Keratinocyte (primary cell): ENCODE measurements at regions not wholly inside any gene's neighbourhood (a gene's known extent, or its start where the extent isn't known, plus 50 kb on each side); places are given as distances from the start of the nearest gene placed in this dataset.

ENCODE experiments used
- DNase-seq: peaks from one replicate; pipeline ENCODE4 v3.0.0-alpha.2; 2011; ENCODE audit warnings: low read depth, missing footprints, low spot score
- FAIRE-seq: peaks from 2 replicates; lab custom pipeline; 2011; peaks lifted over from hg19 to GRCh38; lab: Jason Lieb, UNC
- H2AFZ ChIP-seq: 2 replicates; pipeline ENCODE4 v1.6.0; 2012; ENCODE audit warnings: low read length, control low read depth, inconsistent platforms; ENCODE audit not compliant: control insufficient read depth
- H3K27ac ChIP-seq: 2 replicates; pipeline ENCODE4 v1.5.1; 2011; ENCODE audit warnings: low read length; ENCODE audit not compliant: control insufficient read depth, insufficient read depth
- H3K27me3 ChIP-seq: 3 replicates; pipeline ENCODE4 v1.6.0; 2011; ENCODE audit warnings: low read length; ENCODE audit not compliant: control insufficient read depth, insufficient read depth; ENCODE audit errors: extremely low read depth
- H3K36me3 ChIP-seq, 2 experiments: 2 replicates in 1 of 2; 3 replicates in 1 of 2; pipeline ENCODE4 v1.5.1; 2011; ENCODE audit warnings: low read length in 2 of 2, mild to moderate bottlenecking in 1 of 2; ENCODE audit not compliant: control insufficient read depth in 2 of 2, insufficient read depth in 2 of 2; ENCODE audit errors: extremely low read depth in 1 of 2
- H3K4me1 ChIP-seq: 3 replicates; pipeline ENCODE4 v1.5.1; 2011; ENCODE audit warnings: low read length; ENCODE audit not compliant: control insufficient read depth, insufficient read depth; ENCODE audit errors: extremely low read depth
- H3K4me2 ChIP-seq: 3 replicates; pipeline ENCODE4 v1.6.0; 2011; ENCODE audit warnings: low read depth, low read length; ENCODE audit not compliant: control insufficient read depth, insufficient read depth; ENCODE audit errors: extremely low read depth
- H3K4me3 ChIP-seq, 3 experiments: fragments of 200-600 bp in 1 of 3; sonication (generic) in 1 of 3; 2 replicates in 2 of 3; 3 replicates in 1 of 3; pipeline ENCODE4 v1.5.1; 2011 to 2016; ENCODE audit warnings: low read length in 3 of 3, mild to moderate bottlenecking in 3 of 3, control low read depth in 2 of 3, inconsistent platforms in 1 of 3, low read depth in 1 of 3, mixed read lengths in 1 of 3, mixed run types in 1 of 3, moderate library complexity in 1 of 3; ENCODE audit not compliant: control insufficient read depth in 2 of 3, insufficient read depth in 2 of 3; ENCODE audit errors: extremely low read depth in 1 of 3
- H3K79me2 ChIP-seq: 2 replicates; pipeline ENCODE4 v1.6.0; 2012; ENCODE audit warnings: low read length; ENCODE audit not compliant: control insufficient read depth, insufficient read depth
- H3K9ac ChIP-seq: 3 replicates; pipeline ENCODE4 v1.6.0; 2011; ENCODE audit warnings: low read length; ENCODE audit not compliant: control insufficient read depth, insufficient read depth; ENCODE audit errors: extremely low read depth
- H3K9me1 ChIP-seq: 3 replicates; pipeline ENCODE4 v1.6.0; 2011; ENCODE audit warnings: low read length; ENCODE audit not compliant: control insufficient read depth, insufficient read depth; ENCODE audit errors: extremely low read depth
- H3K9me3 ChIP-seq: 2 replicates; pipeline ENCODE4 v1.5.1; 2012; ENCODE audit warnings: low read depth, low read length; ENCODE audit not compliant: control insufficient read depth
- H4K20me1 ChIP-seq: 3 replicates; pipeline ENCODE4 v1.6.0; 2011; ENCODE audit warnings: low read length; ENCODE audit not compliant: control insufficient read depth, insufficient read depth; ENCODE audit errors: extremely low read depth
- EZH2 ChIP-seq: IDR thresholded peaks from one replicate; pipeline ENCODE4 v1.6.1; 2012; ENCODE audit warnings: inconsistent platforms, mild to moderate bottlenecking, low read length, moderate library complexity
- dilution Hi-C: fragments of 300-500 bp; cut with MboI; formaldehyde crosslinking; loops from one replicate; pipeline ENCODE4 v1.7.0; 2020; ENCODE audit warnings: low sequenced_read_pairs; ENCODE audit not compliant: extremely low pct_ligation_motif_present
- TF ChIP-seq, protein P1 (sequence below), 3 experiments: IDR thresholded peaks in 1 of 3; conservative IDR thresholded peaks in 1 of 3; optimal IDR thresholded peaks in 1 of 3; 2 replicates in 2 of 3; 3 replicates in 1 of 3; pipeline versions ENCODE3 to v1.5.1; 2011; ENCODE audit warnings: low read length in 3 of 3, mild to moderate bottlenecking in 3 of 3, moderate library complexity in 2 of 3, control low read depth in 1 of 3, inconsistent platforms in 1 of 3; ENCODE audit not compliant: insufficient read depth in 2 of 3; ENCODE audit errors: extremely low read depth in 1 of 3

DNA sequence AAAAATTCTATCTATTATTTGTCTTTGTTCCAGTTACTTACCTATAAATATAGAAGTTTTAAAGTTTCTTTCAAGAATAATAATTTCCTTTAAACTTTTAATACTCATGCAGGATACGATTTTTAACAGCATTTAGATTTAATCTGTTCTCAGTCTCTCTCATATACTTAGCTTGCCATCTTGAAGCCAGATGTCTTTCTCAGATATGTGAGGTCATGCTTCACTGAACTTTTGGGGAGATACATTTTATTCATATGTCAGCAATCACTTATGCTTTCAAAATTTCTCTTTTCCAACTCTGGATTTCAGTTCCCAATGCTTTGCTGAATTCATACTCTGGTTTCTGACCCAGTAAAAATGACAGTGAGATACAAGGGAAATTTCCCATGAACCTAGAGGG is 66.5 kb upstream of the CCDC178 start:
- H3K4me2 ChIP-seq, result no peak overlapping the region
- no peak overlapping the region for H3K4me3 ChIP-seq
- H3K27ac ChIP-seq, result no peak overlapping the region
- H3K9me3 ChIP-seq, result no peaks in the 10 kb centered on the region
- no peaks in the 10 kb centered on the region for H3K4me1 ChIP-seq
- no peak for TF ChIP-seq EZH2
- TF ChIP-seq, protein P1, sequence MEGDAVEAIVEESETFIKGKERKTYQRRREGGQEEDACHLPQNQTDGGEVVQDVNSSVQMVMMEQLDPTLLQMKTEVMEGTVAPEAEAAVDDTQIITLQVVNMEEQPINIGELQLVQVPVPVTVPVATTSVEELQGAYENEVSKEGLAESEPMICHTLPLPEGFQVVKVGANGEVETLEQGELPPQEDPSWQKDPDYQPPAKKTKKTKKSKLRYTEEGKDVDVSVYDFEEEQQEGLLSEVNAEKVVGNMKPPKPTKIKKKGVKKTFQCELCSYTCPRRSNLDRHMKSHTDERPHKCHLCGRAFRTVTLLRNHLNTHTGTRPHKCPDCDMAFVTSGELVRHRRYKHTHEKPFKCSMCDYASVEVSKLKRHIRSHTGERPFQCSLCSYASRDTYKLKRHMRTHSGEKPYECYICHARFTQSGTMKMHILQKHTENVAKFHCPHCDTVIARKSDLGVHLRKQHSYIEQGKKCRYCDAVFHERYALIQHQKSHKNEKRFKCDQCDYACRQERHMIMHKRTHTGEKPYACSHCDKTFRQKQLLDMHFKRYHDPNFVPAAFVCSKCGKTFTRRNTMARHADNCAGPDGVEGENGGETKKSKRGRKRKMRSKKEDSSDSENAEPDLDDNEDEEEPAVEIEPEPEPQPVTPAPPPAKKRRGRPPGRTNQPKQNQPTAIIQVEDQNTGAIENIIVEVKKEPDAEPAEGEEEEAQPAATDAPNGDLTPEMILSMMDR (optimal IDR thresholded peaks at IDR 0.05 in 1 of 3, IDR thresholded peaks at IDR 0.05 in 1 of 3, conservative IDR thresholded peaks at IDR 0.05 in 1 of 3; ENCODE audit: extremely low read depth in 1 of 3, insufficient read depth in 2 of 3, low read length in 3 of 3), result no peak
- no peaks in the 10 kb centered on the region for H3K36me3 ChIP-seq
- dilution Hi-C loops, result no loop called here
- no peak for DNase-seq
- no peaks in the 10 kb centered on the region for H3K9me1 ChIP-seq
- no peaks in the 10 kb centered on the region for H4K20me1 ChIP-seq
- no peaks in the 10 kb centered on the region for H3K79me2 ChIP-seq
- H3K27me3 ChIP-seq, result no peaks in the 10 kb centered on the region
- FAIRE-seq, result no peak
- no peak overlapping the region for H2AFZ ChIP-seq
- H3K9ac ChIP-seq, result no peak overlapping the region

- Histone ChIP-seq H3K9ac (no peak overlapping the region), H3K36me3 (no peaks in the 10 kb centered on the region), H3K9me1 (no peaks in the 10 kb centered on the region), H3K9me3 (no peaks in the 10 kb centered on the region), H3K27me3 (no peaks in the 10 kb centered on the region), H2AFZ (no peak overlapping the region), H3K4me1 (no peaks in the 10 kb centered on the region), H3K4me2 (no peak overlapping the region), H3K27ac (no peak overlapping the region), H3K4me3 (no peak overlapping the region), H4K20me1 (no peaks in the 10 kb centered on the region), H3K79me2 (no peaks in the 10 kb centered on the region)
- DNase-seq (no peak), FAIRE-seq (no peak)
- TF ChIP-seq, protein P1 (optimal IDR thresholded peaks at IDR 0.05 in 1 of 3, IDR thresholded peaks at IDR 0.05 in 1 of 3, conservative IDR thresholded peaks at IDR 0.05 in 1 of 3; ENCODE audit: extremely low read depth in 1 of 3, insufficient read depth in 2 of 3, low read length in 3 of 3), result no peak
- dilution Hi-C loops, result no loop called here
Observed at GRCh38 chr18:33505798-33506197, 65.3 kb upstream of the CCDC178 start.
